Panc1 (cell line): ENCODE measurements at regions not wholly inside any gene's neighbourhood (a gene's known extent, or its start where the extent isn't known, plus 50 kb on each side); places are given as distances from the start of the nearest gene placed in this dataset.

Source experiments
- ATAC-seq: fragments of 200-7000 bp; cut with Tn5 transposase; 2 replicates; pipeline ENCODE4 v1.9.1; 2020; ENCODE audit warnings: mild to moderate bottlenecking, moderate library complexity
- BruUV-seq: library from RNA; stranded (reverse); fragments of 400-500 nt; replicated peaks from 2 replicates; lab custom pipeline; 2021; lab: Mats Ljungman, UMichigan
- CTCF ChIA-PET: fragments of 300-600 bp; sonication (Branson Sonifier 250); formaldehyde crosslinking; loops from one replicate; lab custom pipeline; 2022; ENCODE audit warnings: antibody characterized with exemption; lab: Charles Lee
- POLR2A ChIA-PET: fragments of 300-600 bp; sonication (Branson Sonifier 250); formaldehyde crosslinking; loops from one replicate; lab custom pipeline; 2022; ENCODE audit warnings: antibody characterized with exemption; lab: Charles Lee
- DNase-seq: peaks from one replicate; pipeline ENCODE4 v3.0.0-alpha.2; 2010; ENCODE audit warnings: low read depth, low spot score
- H3K27ac ChIP-seq: 2 replicates; pipeline ENCODE4 v1.5.1; 2011; ENCODE audit warnings: mild to moderate bottlenecking, low read length, inconsistent platforms
- H3K27me3 ChIP-seq: fragments of 200-500 bp; sonication (Bioruptor generic); 2 replicates; pipeline ENCODE4 v1.6.0; 2014; ENCODE audit warnings: low read length, inconsistent platforms; ENCODE audit not compliant: control insufficient read depth, insufficient read depth
- H3K36me3 ChIP-seq: fragments of 200-500 bp; sonication (Bioruptor generic); 2 replicates; pipeline ENCODE4 v1.5.1; 2014; ENCODE audit warnings: inconsistent platforms, mild to moderate bottlenecking, low read length, moderate library complexity; ENCODE audit not compliant: control insufficient read depth, insufficient read depth
- H3K4me1 ChIP-seq: 2 replicates; pipeline ENCODE4 v1.5.1; 2011; ENCODE audit warnings: inconsistent platforms, mild to moderate bottlenecking, low read length, moderate library complexity; ENCODE audit not compliant: control insufficient read depth, insufficient read depth
- H3K4me3 ChIP-seq, 2 experiments: 2 replicates each; pipeline ENCODE4 v1.5.1; 2011 to 2012; ENCODE audit warnings: low read depth in 2 of 2, low read length in 2 of 2, mild to moderate bottlenecking in 2 of 2, inconsistent platforms in 1 of 2, moderate library complexity in 1 of 2
- H3K9me3 ChIP-seq: fragments of 200-500 bp; sonication (Bioruptor generic); 2 replicates; pipeline ENCODE4 v1.5.1; 2014; ENCODE audit warnings: low read depth, mild to moderate bottlenecking, inconsistent platforms, low read length, moderate library complexity; ENCODE audit not compliant: control insufficient read depth, insufficient read depth
- POLR2AphosphoS5 ChIP-seq: IDR thresholded peaks from 2 replicates; pipeline ENCODE4 v1.6.1; 2012; ENCODE audit warnings: mild to moderate bottlenecking, low read depth, low read length, moderate library complexity
- SIN3A ChIP-seq: IDR thresholded peaks from 2 replicates; pipeline ENCODE4 v1.6.1; 2012; ENCODE audit warnings: low read depth, mild to moderate bottlenecking, low read length, moderate library complexity, borderline replicate concordance; ENCODE audit not compliant: insufficient read depth
- TCF7L2 ChIP-seq: IDR thresholded peaks from 2 replicates; pipeline ENCODE4 v1.6.1; 2011; ENCODE audit warnings: mild to moderate bottlenecking, low read depth, low read length, inconsistent platforms
- in situ Hi-C: cut with HindIII; loops from 2 replicates; pipeline ENCODE4 v1.10.0; 2016; ENCODE audit warnings: low sequenced_read_pairs, low pct_unique_long_range_greater_than_20kb
- intact Hi-C: fragments of 100-400 bp; cut with micrococcal nuclease; formaldehyde crosslinking; loops from one replicate; pipeline ENCODE4 v1.10.0; 2022; ENCODE audit not compliant: unreplicated experiment
- TF ChIP-seq, protein P1 (sequence below): fragments of 450-650 bp; IDR thresholded peaks from 2 replicates; pipeline ENCODE4 v1.5.1; 2017; ENCODE audit warnings: mild to moderate bottlenecking
- TF ChIP-seq, protein P2 (sequence below), 2 experiments: IDR thresholded peaks; 2 replicates each; pipeline ENCODE4 v1.6.1; 2011 to 2012; ENCODE audit warnings: low read depth in 2 of 2, control low read depth in 1 of 2, low read length in 1 of 2, mild to moderate bottlenecking in 1 of 2, moderate library complexity in 1 of 2; ENCODE audit not compliant: insufficient read depth in 1 of 2

- H3K27me3 ChIP-seq, result no peaks in the 10 kb centered on the region
- DNase-seq (no peak), ATAC-seq (no peak)
- H3K4me1 ChIP-seq, result no peaks in the 10 kb centered on the region
- ChIA-PET POLR2A (no interaction called here), CTCF (no interaction called here)
- H3K4me3 ChIP-seq, result no peak overlapping the region
- H3K27ac ChIP-seq, result no peak overlapping the region
- intact Hi-C loops (no loop called here), in situ Hi-C loops (no loop called here)
- no peaks in the 10 kb centered on the region for H3K36me3 ChIP-seq
- H3K9me3 ChIP-seq, result no peaks in the 10 kb centered on the region
- BruUV-seq, result no TSS peak
- no peak for TF ChIP-seq TCF7L2
- TF ChIP-seq SIN3A, result no peak
- TF ChIP-seq POLR2AphosphoS5, result no peak
- TF ChIP-seq, protein P1, sequence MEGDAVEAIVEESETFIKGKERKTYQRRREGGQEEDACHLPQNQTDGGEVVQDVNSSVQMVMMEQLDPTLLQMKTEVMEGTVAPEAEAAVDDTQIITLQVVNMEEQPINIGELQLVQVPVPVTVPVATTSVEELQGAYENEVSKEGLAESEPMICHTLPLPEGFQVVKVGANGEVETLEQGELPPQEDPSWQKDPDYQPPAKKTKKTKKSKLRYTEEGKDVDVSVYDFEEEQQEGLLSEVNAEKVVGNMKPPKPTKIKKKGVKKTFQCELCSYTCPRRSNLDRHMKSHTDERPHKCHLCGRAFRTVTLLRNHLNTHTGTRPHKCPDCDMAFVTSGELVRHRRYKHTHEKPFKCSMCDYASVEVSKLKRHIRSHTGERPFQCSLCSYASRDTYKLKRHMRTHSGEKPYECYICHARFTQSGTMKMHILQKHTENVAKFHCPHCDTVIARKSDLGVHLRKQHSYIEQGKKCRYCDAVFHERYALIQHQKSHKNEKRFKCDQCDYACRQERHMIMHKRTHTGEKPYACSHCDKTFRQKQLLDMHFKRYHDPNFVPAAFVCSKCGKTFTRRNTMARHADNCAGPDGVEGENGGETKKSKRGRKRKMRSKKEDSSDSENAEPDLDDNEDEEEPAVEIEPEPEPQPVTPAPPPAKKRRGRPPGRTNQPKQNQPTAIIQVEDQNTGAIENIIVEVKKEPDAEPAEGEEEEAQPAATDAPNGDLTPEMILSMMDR, result no peak
- TF ChIP-seq, protein P2, sequence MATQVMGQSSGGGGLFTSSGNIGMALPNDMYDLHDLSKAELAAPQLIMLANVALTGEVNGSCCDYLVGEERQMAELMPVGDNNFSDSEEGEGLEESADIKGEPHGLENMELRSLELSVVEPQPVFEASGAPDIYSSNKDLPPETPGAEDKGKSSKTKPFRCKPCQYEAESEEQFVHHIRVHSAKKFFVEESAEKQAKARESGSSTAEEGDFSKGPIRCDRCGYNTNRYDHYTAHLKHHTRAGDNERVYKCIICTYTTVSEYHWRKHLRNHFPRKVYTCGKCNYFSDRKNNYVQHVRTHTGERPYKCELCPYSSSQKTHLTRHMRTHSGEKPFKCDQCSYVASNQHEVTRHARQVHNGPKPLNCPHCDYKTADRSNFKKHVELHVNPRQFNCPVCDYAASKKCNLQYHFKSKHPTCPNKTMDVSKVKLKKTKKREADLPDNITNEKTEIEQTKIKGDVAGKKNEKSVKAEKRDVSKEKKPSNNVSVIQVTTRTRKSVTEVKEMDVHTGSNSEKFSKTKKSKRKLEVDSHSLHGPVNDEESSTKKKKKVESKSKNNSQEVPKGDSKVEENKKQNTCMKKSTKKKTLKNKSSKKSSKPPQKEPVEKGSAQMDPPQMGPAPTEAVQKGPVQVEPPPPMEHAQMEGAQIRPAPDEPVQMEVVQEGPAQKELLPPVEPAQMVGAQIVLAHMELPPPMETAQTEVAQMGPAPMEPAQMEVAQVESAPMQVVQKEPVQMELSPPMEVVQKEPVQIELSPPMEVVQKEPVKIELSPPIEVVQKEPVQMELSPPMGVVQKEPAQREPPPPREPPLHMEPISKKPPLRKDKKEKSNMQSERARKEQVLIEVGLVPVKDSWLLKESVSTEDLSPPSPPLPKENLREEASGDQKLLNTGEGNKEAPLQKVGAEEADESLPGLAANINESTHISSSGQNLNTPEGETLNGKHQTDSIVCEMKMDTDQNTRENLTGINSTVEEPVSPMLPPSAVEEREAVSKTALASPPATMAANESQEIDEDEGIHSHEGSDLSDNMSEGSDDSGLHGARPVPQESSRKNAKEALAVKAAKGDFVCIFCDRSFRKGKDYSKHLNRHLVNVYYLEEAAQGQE (IDR thresholded peaks at IDR 0.05; ENCODE audit: insufficient read depth in 1 of 2, low read depth in 2 of 2, low read length in 1 of 2), result no peak
These were observed 496.7 kb upstream of the RBFOX1 start for GRCh38 chr16:6835941-6836340.

DNA sequence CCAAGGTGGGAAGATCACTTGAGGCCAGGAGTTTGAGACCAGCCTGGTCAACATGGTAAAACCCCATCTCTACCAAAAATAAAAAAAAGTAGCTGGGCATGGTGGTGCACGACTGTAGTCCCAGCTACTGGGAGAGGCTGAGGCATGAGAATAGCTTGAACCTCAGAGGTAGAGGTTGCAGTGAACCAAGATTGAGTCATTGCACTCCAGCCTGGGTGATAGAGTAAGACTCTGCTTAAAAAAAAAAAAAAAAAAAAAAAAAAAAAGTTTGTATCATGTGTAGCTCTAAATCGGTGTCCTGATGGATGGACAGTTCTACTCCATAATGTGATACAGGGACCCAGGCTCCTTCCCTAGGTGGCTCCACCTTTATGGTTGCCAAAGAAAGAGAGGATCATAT lies 497.1 kb upstream of the RBFOX1 start:
- POLR2A ChIA-PET, result no interaction called here
- no peak for TF ChIP-seq POLR2AphosphoS5
- TF ChIP-seq, protein P2 (IDR thresholded peaks at IDR 0.05; ENCODE audit: insufficient read depth in 1 of 2, low read depth in 2 of 2, low read length in 1 of 2), result no peak
- TF ChIP-seq TCF7L2, result no peak
- TF ChIP-seq SIN3A, result no peak
- TF ChIP-seq, protein P1, result no peak
- no peaks in the 10 kb centered on the region for H3K9me3 ChIP-seq
- no peak for ATAC-seq
- no peaks in the 10 kb centered on the region for H3K4me1 ChIP-seq
- BruUV-seq, result no TSS peak
- no peak overlapping the region for H3K4me3 ChIP-seq
- no peak for DNase-seq
- intact Hi-C loops (no loop called here), in situ Hi-C loops (no loop called here)
- no peaks in the 10 kb centered on the region for H3K36me3 ChIP-seq
- no peaks in the 10 kb centered on the region for H3K27me3 ChIP-seq
- no peak overlapping the region for H3K27ac ChIP-seq
- CTCF ChIA-PET, result no interaction called here
